GM19467 (cell line): ENCODE measurements at regions not wholly inside any gene's neighbourhood (a gene's known extent, or its start where the extent isn't known, plus 50 kb on each side); places are given as distances from the start of the nearest gene placed in this dataset.

Source experiments
- ATAC-seq: cut with Tn5 transposase; IDR thresholded peaks from one replicate; pipeline ENCODE4 v1.9.1; 2021; ENCODE audit warnings: mild to moderate bottlenecking, moderate library complexity; ENCODE audit not compliant: unreplicated experiment

- ATAC-seq = no peak
Observed at GRCh38 chr5:174229514-174230370, 184.2 kb downstream of the NSG2 start.

DNA sequence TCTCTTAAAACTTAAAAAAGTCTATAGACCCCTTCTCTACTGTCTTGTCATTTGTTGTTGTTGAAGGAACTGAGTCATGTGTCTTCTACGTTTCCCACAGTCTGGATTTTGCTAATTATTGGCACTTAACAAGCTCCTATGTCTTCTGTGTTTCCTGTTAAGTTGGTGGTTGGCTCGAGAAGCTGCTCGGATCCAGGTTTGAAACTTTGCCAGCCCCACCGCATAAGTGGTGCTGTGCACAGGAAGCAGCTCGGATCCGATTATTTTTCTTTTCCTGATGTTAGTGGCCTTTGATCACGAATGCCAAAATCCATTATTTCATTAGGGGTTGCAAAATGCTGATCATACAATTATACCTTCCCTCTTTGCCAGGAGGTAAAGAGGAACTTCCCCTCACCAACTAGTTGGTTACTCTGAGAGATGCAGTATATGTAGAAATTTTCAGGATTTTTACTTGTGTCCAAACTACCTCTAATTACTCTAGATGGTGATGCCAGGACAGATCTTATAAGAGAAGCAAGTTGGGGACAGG, 186.5 kb downstream of the NSG2 start:
- ATAC-seq = no peak

DNA sequence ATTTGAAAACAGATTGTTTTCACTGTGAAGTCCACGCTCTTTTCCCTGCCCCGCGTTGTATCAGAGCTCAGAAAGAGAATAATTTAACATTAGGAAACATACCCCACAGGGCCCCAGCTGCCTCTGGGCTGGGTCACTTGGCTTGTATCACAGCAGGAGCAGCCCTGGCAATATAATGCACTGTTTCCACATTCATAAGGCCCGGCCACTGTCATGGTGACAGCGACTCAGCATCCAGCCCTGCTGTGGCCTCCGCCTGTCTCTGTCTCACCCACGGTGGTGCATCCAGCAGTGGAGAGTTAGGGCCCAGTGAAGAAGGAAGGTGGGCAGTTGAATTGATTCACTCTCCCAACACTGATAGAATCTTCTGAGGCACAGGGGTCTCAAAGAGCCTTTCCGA, 188.9 kb downstream of the NSG2 start:
- no peak for ATAC-seq

- ATAC-seq = no peak
Observed at GRCh38 chr5:174235221-174236011, 189.9 kb downstream of the NSG2 start.

GRCh38 chr5:174236070-174236469, 190.6 kb downstream of the NSG2 start:
- no peak for ATAC-seq

DNA sequence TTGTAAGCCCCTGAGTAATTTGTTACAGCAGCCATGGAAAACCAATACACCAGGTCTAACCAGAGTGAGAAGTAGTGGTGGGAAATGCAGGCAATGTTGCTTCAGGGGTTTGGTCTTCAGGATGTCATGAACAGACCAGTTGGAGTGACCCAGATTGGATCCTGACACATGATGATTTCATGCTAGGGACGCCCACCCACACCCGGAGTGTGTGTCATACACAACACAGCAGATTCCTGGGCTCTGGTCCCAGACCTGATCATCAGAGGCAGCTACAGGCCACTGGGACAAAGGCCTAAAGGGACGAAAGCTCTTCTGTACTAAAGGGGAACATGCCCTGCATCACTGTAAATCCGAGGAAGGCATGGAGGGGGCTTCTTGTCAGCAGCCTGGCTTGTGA, 194.2 kb downstream of the NSG2 start:
- ATAC-seq = no peak

GRCh38 chr5:174242573-174242972, 197.1 kb downstream of the NSG2 start:
- ATAC-seq = no peak

- ATAC-seq = no peak
Observed at GRCh38 chr5:174243904-174244303, 198.4 kb downstream of the NSG2 start.

- ATAC-seq = no peak
Observed at GRCh38 chr5:174245516-174246075, 200.1 kb downstream of the NSG2 start.

GRCh38 chr5:174246743-174247142, 201.2 kb downstream of the NSG2 start:
- ATAC-seq = no peak

DNA sequence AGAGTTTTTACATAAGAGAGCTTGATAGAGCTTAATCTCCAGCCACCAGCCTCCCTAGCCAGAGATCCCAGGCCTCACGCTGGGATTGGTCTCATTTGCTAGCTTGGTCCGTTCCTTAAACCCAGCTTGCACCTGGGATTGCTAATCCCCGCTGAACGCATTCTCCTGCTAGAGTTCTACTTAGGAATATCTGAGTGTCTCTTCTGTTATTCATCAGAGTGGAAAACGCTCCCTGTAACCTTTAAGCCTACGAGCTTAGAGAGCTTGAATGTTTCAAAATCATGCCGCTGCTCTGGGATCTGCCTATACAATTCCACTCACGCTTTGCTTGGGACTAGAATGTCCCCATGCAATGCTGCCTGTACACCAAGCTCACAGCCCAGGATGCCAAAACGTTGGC, 201.8 kb downstream of the NSG2 start:
- ATAC-seq = no peak

DNA sequence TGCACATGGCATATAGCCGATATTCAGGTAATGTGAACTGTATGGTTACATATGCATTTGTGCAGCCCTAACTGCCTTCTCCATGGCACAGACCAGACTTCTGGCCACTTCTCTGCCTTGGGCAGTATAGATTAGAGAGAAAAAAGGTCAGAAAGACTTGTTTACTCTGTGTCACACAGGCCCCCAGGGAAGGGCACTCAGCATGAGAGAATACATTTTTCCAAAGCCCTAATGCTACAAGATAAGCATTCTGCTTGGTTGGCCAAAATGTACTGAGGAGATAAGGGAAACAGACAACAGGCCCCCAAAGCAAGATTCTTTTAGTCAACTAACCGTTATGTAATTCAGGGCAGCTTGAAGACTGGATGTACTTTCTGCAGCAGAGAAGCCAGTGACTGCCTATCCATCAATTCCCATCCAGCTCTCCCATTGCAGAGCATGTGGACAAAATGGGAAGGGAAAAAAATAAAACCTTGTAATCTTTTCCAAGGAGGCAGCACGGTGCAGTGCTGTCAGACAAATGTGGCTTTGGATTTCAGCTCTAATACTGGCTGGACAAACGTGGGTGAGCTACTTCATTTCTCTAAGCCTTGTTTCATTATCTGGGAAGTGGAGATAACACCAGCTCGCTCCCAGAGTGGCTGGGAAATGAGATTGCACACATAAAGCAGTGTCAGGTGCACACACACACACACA, 205.9 kb downstream of the NSG2 start:
- ATAC-seq = no peak

DNA sequence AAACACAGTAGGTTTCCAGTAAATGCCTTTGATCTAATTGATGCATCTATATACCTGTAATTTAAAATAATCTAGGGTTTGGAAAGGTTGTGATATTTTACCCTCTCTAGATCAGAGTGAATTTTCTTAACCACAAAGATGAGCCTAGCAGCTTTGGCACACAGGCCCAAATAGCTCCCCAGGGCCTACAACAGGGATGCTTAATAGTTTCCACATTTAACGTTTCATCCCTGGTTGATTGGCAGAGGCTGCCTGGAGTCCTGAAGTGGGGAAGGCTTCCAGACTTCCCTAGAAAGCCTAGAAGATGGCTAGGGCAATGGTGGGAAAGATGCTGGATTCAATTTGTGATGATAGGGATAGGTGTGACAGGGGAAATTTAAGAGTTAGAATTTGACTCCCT, 206.6 kb downstream of the NSG2 start:
- no peak for ATAC-seq

- ATAC-seq = no peak
Observed at GRCh38 chr5:174259696-174260420, 214.4 kb downstream of the NSG2 start.

DNA sequence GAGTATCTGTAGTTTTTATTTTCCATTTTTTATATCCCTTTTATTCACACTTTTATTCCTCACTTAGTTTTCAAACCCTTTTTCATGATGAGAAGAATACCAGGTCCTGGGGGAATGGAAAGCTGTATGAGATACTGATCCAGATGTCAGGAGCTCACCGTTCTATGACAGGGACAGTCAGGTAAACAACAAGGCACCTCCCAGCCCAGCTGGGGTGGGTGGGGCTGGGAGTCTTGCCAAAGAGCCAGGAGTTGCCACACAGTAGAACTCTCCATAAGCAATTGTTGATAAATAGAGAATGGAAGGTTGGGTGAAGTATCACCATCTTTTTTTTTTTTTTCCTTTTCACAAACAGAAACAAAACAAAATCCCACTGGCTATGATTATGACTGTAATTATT, 225.8 kb downstream of the NSG2 start:
- ATAC-seq = no peak

DNA sequence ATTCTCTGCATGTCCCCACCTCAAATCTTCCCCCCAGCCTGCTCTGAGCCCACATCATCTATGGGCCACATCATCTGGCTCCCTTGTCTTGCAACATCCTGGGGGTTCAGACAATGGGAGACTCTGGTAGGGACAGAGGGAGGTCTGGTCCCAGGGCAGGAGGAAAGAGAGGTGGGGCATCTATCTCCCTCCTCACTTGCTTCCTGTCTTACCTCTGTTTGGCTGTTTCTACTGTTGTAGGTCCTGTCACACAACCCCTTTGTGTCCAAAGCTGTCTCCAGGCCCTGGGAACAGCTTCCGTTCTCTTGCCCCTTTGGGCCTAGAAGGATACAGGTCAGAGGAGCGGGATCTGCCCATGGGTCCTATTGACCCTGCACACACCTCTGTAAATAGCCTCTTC, 227.2 kb downstream of the NSG2 start:
- no peak for ATAC-seq

DNA sequence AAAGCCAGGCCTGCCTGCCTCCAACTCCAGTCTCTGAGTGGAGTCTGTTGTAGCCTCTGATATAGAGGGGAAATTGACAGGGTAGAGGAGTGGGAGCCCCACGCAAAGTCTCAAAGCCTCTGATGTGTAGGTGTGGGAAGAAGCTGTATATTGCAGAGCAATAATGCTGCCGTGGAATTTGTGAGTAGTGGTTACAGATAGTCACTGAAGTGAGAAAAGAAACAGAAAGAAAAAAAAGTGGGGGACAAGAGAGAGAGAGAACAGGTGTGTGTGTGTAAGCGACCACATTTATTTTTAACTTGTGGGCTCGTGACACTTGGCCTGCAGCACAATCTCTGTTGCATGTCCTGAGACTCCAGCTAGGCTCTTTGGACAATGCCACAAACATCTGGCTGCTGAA, 227.8 kb downstream of the NSG2 start:
- ATAC-seq = peak; percentile 72

- ATAC-seq = no peak
Observed at GRCh38 chr5:174275959-174276358, 230.5 kb downstream of the NSG2 start.

GRCh38 chr5:174281089-174281760, 235.7 kb downstream of the NSG2 start:
- ATAC-seq = no peak

- no peak for ATAC-seq
Observed at GRCh38 chr5:174281855-174282254, 236.3 kb downstream of the NSG2 start.
